ENCODE measurements at regions not wholly inside any gene's neighbourhood (a gene's known extent, or its start where the extent isn't known, plus 50 kb on each side); places are given as distances from the start of the nearest gene placed in this dataset.
"Not testable (repeated sequence)": the region's sequence is repeated elsewhere in the genome, so short reads cannot be mapped to it uniquely, and the experiment has no call there.

GRCh38 chr12:131627151-131628022 is 83.5 kb upstream of the SFSWAP start:
- not testable (repeated sequence) for H3K27ac ChIP-seq; H3K9me3 ChIP-seq; H3K36me3 ChIP-seq; DNase-seq (ENCODE audit: low spot score in 2 of 2); H3K4me1 ChIP-seq; H3K4me3 ChIP-seq
- WGBS, result 44% methylated on average over 29 of the region's 29 CpGs
- H3K27me3 ChIP-seq, result peaks cover 24% of the 10 kb centered on the region

GRCh38 chr12:131628023-131628740 is 82.7 kb upstream of the SFSWAP start:
- Histone ChIP-seq H3K27ac (no peak overlapping the region), H3K27me3 (peaks cover 23% of the 10 kb centered on the region), H3K4me1 (peaks cover 3% of the 10 kb centered on the region), H3K36me3 (no peaks in the 10 kb centered on the region), H3K4me3 (no peak overlapping the region), H3K9me3 (no peaks in the 10 kb centered on the region)
- no peak for DNase-seq (ENCODE audit: low spot score in 2 of 2)
- TF ChIP-seq CTCF (IDR thresholded peaks at IDR 0.05), result no peak
- TF ChIP-seq POLR2A (IDR thresholded peaks at IDR 0.05), result no peak
- TF ChIP-seq EP300 (IDR thresholded peaks at IDR 0.05), result no peak
- no peak for TF ChIP-seq POLR2AphosphoS5 (IDR thresholded peaks at IDR 0.05)
- 71% methylated on average over 16 of the region's 20 CpGs for WGBS

GRCh38 chr12:131628766-131629448 is 82.0 kb upstream of the SFSWAP start:
- TF ChIP-seq CTCF (IDR thresholded peaks at IDR 0.05) (no peak), POLR2AphosphoS5 (IDR thresholded peaks at IDR 0.05) (no peak), POLR2A (IDR thresholded peaks at IDR 0.05) (no peak), EP300 (IDR thresholded peaks at IDR 0.05) (no peak)
- peaks cover 3% of the 10 kb centered on the region for H3K4me1 ChIP-seq
- 79% methylated on average over 14 of the region's 19 CpGs for WGBS
- no peak overlapping the region for H3K4me3 ChIP-seq
- no peak overlapping the region for H3K27ac ChIP-seq
- H3K36me3 ChIP-seq, result no peaks in the 10 kb centered on the region
- no peaks in the 10 kb centered on the region for H3K9me3 ChIP-seq
- H3K27me3 ChIP-seq, result peaks cover 27% of the 10 kb centered on the region
- DNase-seq (ENCODE audit: low spot score in 2 of 2), result no peak

DNA sequence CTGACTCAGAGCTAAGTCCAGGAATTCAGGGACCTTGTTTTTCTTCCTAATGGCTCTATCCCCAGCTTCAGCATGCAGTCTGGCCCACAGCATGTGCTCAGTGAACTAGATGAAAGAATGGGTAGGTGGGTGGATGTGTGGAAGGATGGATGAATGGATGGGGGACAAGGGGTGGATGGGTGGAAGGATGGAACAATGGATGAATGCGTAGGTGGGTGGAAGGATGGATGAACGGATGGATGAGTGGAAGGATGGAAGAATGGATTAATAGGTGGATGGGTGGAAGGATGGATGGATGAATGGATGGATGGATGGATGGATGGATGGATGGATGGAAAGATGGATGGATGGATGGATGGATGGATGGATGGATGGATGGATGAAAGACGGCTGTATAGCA is 79.7 kb upstream of the SFSWAP start:
- H3K9me3 ChIP-seq, result no peaks in the 10 kb centered on the region
- H3K27ac ChIP-seq, result no peak overlapping the region
- H3K36me3 ChIP-seq, result no peaks in the 10 kb centered on the region
- TF ChIP-seq CTCF (IDR thresholded peaks at IDR 0.05) (no peak), EP300 (IDR thresholded peaks at IDR 0.05) (no peak), POLR2A (IDR thresholded peaks at IDR 0.05) (no peak), POLR2AphosphoS5 (IDR thresholded peaks at IDR 0.05) (no peak)
- H3K4me3 ChIP-seq, result no peak overlapping the region
- no peak for DNase-seq (ENCODE audit: low spot score in 2 of 2)
- H3K4me1 ChIP-seq, result no peaks in the 10 kb centered on the region
- 89% methylated on average over 2 of the region's 3 CpGs for WGBS
- peaks cover 31% of the 10 kb centered on the region for H3K27me3 ChIP-seq

DNA sequence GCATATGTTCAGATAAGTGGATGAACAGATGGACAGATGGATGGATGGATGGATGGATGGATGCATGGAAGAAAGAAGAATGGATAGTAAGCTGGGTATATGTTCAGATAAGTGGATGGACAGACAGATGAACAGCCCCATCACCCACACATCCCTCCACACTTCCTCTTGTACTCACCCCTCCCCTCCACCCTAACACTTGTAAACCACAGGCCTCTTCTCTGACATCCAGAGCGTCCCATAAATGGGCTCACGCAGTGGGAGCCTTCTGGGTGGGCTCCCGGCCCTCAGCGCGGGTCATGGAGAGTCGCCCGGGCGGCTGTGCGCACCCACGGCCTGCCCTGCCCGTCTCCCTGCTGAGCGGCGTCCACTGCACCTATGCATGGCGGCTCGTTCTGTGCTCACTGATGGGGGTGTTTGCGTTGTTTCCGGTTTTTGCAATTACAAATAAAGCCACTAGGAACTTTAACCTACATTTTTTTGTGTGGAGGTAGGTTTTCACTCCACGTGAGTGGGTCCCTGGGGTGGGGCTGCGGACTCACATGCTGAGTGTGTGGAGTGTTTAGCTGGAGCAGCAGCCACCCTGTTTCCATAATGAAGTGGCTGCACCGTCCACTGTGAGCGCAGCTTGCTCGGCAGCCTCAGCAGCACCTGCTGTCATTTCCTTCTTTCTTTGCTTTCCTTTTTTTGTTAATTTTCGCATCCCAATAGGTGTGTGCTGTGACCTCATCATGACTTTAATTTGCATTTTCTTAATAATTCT is 78.8 kb upstream of the SFSWAP start:
- H3K4me1 ChIP-seq; H3K9me3 ChIP-seq; DNase-seq (ENCODE audit: low spot score in 2 of 2); H3K36me3 ChIP-seq; H3K4me3 ChIP-seq; H3K27ac ChIP-seq: not testable (repeated sequence)
- H3K27me3 ChIP-seq, result peaks cover 36% of the 10 kb centered on the region
- WGBS, result 82% methylated on average over 23 of the region's 23 CpGs

GRCh38 chr12:131632652-131633023 is 78.3 kb upstream of the SFSWAP start:
- not testable (repeated sequence) for H3K4me1 ChIP-seq; H3K4me3 ChIP-seq; DNase-seq (ENCODE audit: low spot score in 2 of 2); H3K9me3 ChIP-seq; H3K27ac ChIP-seq; H3K36me3 ChIP-seq
- 60% methylated on average over 5 of the region's 5 CpGs for WGBS
- peaks cover 42% of the 10 kb centered on the region for H3K27me3 ChIP-seq

DNA sequence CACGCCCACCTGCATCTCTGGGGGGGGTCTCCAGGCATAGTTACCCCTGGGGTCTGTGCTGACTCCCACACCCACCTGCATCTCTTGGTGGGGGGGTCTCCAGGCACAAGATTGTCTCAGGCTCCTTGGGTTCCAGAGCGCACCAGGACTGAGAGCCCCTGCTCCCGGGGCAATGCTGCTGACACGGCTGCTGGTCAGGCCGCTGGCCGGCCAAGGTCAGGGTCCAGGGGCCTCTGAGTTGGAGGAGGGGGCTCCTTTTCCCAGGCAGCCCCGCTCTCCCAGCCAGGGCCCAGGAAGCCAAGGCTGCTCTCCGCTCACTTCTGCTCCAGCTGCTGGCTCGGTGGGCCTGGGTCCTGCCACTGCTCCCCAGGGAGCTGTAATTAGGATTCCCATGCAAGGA is 77.3 kb upstream of the SFSWAP start:
- not testable (repeated sequence) for H3K4me1 ChIP-seq; DNase-seq (ENCODE audit: low spot score in 2 of 2); H3K27ac ChIP-seq; H3K36me3 ChIP-seq; H3K9me3 ChIP-seq; H3K4me3 ChIP-seq
- peaks cover 42% of the 10 kb centered on the region for H3K27me3 ChIP-seq
- 70% methylated on average over 2 of the region's 9 CpGs for WGBS

All from suprapubic skin (tissue), 4 donors.